ENCODE measurements at regions not wholly inside any gene's neighbourhood (a gene's known extent, or its start where the extent isn't known, plus 50 kb on each side); places are given as distances from the start of the nearest gene placed in this dataset.
"Not testable (repeated sequence)": the region's sequence is repeated elsewhere in the genome, so short reads cannot be mapped to it uniquely, and the experiment has no call there.

DNA sequence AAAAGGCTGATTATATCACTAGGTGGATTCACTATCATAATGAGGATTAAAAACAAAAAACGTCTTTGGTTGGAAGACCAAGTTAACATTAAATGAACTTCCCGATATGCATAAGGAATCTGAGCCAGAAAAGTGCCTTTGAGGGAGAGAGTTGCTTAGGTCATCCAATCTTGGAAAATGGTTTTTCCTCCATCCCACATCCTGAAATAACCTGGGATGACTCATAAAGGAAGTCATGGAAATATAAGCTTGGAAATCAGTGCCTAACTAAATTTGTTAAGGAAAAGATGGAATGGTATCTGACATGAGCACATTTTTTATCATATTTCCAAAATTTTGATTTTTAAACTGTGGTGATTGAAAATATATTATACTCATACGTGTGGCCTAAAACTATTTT, 66.0 kb downstream of the KBTBD8 start:
- DNase-seq (ENCODE audit: low read depth in 4 of 4, low spot score in 3 of 4), result no peak

DNA sequence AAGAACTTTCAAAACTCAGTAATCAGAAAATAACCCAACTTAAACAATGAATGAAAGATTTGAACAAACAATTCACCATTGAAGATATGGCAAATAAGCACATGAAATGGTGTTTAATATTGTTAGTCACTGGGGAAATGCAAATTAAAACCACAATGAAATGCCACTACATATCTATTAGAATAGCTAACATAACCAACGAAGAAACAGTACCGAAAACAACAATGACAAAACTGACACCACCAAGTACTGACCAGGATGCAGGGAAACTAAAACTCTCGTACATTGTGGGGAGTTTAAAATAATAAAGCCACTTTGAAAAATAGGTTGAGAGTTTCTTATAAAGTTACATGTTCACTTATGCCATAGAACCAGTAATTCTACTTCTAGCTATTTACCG, 69.1 kb downstream of the KBTBD8 start:
- no peak for DNase-seq (ENCODE audit: low read depth in 4 of 4, low spot score in 3 of 4)

DNA sequence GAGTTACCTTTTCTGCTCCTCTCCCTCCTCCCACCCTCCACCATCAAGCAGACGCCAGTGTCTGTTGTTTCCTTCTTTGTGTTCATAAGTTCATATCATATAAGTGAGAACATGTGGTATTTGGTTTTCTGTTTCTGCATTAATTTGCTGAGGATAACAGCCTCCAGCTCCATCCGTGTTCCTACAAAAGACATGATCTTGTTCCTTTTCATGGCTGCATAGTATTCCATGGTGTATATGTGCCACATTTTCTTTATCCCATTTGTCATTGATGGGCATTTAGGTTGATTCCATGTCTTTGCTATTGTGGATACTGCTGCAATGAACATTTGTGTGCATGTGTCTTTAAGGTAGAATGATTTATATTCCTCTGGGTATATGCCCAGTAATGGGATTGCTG, 74.5 kb downstream of the KBTBD8 start:
- not testable (repeated sequence) for DNase-seq (ENCODE audit: low read depth in 4 of 4, low spot score in 3 of 4)

DNA sequence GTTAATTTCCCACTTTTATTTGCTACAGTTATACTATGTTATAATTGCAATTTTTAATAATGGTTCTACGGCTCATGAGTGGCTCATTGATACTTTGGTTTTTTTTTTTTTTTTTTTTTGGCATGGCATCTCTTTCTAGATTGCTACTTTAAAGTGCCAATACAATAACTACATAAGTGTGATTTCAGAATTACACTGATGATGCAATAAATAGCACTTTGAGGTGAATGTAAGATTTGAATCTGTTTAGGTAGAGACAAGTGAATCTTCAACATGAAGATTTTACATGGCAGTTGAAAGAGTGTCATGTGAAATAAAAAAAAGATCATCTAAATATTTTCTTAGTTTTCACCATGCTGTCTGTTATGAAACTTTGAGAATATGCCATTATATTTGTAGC, 75.7 kb downstream of the KBTBD8 start:
- no peak for DNase-seq (ENCODE audit: low read depth in 4 of 4, low spot score in 3 of 4)

DNA sequence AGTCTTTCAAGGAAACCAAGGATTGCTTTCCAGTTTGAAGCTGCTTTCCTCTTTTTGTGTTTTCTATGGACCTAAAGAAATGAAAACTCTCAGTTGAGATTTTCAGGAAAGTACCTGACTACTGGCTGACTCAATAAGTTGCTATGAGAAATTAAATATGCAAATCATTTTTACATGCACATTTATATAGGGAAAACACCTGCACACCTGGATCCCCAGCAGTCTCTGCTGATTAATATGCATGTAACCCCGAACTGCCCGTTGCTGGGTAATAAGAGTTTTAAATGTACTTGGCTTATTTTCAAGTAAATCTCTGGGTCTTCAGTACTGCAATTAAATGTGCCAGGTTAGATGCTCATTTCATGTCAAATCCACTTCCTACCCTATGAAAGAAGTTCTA, 77.2 kb downstream of the KBTBD8 start:
- no peak for DNase-seq (ENCODE audit: low read depth in 4 of 4, low spot score in 3 of 4)

DNA sequence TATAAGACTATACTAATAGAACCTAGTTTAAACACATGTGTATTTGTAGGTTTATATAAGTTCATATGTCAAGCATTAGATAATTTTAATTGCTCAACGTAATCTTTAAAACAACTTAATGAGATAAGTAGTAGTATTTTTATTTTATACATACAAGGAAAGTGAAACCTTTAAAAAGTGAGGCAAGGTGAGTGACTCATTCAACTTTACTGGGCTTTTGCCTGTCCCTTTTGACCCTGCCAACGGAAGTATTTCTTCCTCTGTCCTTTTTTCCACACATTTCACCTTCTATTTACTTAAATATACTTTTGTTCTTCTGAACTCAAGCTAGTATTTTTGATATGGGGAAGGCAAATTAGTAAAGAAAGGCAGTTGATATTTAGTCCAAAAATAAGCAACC, 78.5 kb downstream of the KBTBD8 start:
- DNase-seq (ENCODE audit: low read depth in 4 of 4, low spot score in 3 of 4), result no peak

DNA sequence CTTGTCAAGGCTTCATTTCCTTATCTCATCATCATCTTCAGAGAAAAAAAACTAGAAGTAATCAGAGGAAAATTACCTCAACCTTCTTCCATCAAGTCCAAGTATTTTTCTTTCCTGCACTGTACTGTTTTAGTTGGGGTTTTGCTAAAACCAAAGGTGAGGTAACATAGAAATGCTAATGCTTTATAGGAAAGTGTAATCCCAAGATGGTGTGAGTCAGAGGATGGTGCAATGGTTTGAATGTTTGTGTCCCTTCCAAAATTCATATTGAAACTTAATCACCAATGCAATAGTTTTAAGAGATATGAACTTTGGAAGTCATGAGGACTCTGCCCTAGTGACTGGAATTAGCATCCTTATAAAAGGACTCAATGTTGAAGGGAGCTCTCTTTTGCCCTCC, 79.5 kb downstream of the KBTBD8 start:
- DNase-seq (ENCODE audit: low read depth in 4 of 4, low spot score in 3 of 4), result no peak

DNA sequence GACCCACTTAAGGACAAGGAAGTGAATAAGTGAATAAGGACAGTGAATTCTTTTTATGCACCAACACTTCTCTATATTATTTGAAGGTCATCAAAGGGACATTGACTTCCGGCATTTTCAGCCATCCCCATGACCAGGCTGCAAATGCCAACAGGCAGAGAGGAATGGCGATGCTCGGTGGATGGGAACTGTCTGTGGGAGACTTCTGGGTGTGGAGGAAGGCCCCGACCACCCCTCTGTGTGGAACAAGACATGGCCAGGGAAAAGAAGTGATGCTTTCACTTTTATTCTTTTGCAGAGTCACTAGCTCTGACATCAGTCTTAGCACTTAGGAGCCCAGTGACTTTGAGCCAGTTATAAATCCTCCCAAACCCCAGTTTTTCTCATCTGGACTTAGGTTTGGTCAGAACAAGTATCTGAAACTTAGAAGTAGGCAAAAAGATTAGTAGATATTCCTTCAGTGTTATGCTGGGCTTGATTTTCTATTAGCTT, 84.5 kb downstream of the KBTBD8 start:
- no peak for DNase-seq (ENCODE audit: low read depth in 4 of 4, low spot score in 3 of 4)

- DNase-seq (ENCODE audit: low read depth in 4 of 4, low spot score in 3 of 4), result no peak
Measured at GRCh38 chr3:67083277-67083676, 85.2 kb downstream of the KBTBD8 start.

DNA sequence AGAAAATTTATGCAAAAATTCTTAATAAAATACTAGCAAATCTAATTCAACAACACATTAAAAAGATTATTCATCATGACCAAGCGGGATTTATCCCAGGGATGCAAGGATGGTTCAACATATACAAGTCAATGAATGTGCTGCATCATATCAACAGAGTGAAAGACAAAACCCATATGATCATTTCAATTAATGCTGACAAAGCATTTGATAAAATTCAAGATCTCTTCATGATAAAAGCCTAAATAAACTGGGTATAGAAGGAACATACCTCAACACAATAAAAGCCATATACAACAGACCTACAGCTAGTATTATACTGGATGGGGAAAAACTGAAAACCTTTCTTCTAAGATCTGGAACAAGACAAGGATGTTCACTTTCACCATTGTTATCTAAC, 89.7 kb downstream of the KBTBD8 start:
- no peak for DNase-seq (ENCODE audit: low read depth in 4 of 4, low spot score in 3 of 4)

- DNase-seq (ENCODE audit: low read depth in 4 of 4, low spot score in 3 of 4), result no peak
Measured at GRCh38 chr3:67090474-67090873, 92.4 kb downstream of the KBTBD8 start.

- DNase-seq (ENCODE audit: low read depth in 4 of 4, low spot score in 3 of 4), result no peak
Measured at GRCh38 chr3:67093305-67093704, 95.2 kb downstream of the KBTBD8 start.

DNA sequence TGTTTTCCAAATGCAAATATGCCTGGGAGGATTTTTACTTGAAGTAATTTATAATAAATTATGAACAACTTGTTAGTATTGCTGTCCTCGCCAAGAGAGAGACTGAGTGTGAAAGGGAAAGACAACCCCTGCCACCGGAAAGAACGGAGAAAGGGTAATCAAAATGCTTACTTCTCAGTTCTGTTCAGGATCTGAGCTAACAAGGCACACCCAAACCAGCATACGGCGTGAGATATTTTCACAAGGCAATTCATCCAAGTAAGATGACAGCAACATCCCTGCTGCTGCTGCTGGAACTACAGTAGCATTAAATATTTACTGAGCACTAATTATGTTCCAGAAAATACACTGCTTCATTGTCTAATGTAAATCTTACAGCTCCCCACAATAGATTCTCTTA, 96.1 kb downstream of the KBTBD8 start:
- no peak for DNase-seq (ENCODE audit: low read depth in 4 of 4, low spot score in 3 of 4)

DNA sequence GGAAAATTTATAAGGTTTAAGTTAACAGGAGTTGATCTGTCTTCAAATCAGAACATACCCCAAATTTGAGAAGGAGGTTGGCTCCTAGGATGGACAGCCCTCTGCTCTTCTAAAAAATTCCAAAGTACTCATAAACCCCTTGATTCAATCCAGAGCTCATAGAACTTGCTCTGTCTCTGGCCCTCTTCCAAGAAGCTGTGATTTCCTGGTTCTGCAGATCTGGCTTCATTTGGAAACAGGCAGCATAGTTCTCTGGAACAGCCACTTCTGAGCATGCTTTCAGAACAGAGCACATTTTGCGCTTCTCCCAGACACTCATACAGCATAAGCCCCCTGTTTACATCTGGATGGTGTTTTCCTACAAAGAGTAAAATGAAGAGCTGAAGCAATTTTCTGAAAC, 96.7 kb downstream of the KBTBD8 start:
- DNase-seq (ENCODE audit: low read depth in 4 of 4, low spot score in 3 of 4), result peak in 1 of 4 donors; percentile 2

- no peak for DNase-seq (ENCODE audit: low read depth in 4 of 4, low spot score in 3 of 4)
Measured at GRCh38 chr3:67104388-67104787, 106.3 kb downstream of the KBTBD8 start.

DNA sequence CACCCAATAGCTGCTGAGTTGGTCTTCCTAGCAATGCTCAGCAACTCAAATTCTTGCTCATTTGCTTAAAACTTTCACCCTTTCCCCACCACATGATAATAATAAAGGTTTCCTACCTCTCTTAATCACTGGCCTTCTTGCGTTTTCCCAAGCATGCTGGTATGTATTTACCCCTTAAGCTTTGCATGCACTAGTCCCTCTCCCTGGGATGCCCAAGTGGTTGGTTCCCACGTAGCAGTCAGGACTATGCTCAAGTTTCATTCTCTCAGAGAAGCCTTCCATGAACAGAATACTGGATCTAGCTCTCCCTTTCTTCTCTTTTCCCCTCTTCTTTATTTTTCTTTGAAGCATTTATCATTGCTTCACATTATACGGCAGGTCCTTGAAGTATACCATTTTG, 108.8 kb downstream of the KBTBD8 start:
- no peak for DNase-seq (ENCODE audit: low read depth in 4 of 4, low spot score in 3 of 4)

GRCh38 chr3:67109651-67110204, 111.6 kb downstream of the KBTBD8 start:
- DNase-seq (ENCODE audit: low read depth in 4 of 4, low spot score in 3 of 4), result peak; percentile 17 to 24 (median 20)

DNA sequence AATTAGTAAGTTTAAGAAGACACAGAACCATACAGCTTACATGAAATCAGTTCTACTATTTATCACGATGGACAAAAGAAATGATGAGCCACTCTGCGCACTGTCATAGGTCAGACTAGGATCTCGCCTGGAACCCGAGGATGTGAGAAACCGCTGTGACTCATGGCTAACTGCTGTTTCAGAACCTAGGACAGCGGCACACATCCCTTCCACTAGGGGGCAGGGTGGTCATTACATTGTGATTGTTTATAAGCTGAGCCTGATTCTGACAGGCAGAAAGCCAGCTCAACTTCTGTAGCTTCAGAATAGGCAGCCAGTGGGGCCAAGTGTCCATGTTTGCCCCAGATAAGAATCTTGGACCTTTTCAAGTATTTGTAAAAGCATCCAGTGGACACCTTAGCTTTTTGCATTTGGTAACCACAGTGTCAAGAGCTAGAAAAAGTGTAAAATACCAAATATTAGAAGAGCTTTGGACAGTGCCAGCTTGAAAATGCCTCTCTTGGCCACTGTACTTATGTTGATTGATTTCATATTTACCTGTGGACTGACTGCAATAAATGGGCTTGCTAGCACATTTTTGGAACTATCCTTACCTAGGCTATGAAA, 115.8 kb downstream of the KBTBD8 start:
- DNase-seq (ENCODE audit: low read depth in 4 of 4, low spot score in 3 of 4), result peak; percentile 68 to 77 (median 74)

DNA sequence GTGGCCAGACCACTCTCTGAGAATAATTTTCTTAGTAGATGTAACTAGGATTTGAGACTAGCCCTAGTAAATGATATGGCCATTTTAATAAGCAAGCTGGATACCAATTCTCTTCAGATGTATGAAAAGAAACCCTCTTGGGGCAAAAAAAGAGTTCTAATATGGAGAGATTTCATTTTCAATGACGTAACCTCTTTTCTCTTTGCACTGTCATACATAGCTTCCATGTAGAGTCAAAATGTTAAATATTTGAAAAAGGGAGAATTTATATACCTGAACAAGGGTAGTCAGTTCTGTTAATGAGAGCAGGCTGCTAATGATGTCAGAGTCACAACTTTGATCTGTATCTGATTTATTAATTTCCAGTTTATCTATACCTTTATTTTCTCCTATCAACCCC, 120.0 kb downstream of the KBTBD8 start:
- DNase-seq (ENCODE audit: low read depth in 4 of 4, low spot score in 3 of 4), result no peak

GRCh38 chr3:67118635-67119034, 120.5 kb downstream of the KBTBD8 start:
- no peak for DNase-seq (ENCODE audit: low read depth in 4 of 4, low spot score in 3 of 4)

DNA sequence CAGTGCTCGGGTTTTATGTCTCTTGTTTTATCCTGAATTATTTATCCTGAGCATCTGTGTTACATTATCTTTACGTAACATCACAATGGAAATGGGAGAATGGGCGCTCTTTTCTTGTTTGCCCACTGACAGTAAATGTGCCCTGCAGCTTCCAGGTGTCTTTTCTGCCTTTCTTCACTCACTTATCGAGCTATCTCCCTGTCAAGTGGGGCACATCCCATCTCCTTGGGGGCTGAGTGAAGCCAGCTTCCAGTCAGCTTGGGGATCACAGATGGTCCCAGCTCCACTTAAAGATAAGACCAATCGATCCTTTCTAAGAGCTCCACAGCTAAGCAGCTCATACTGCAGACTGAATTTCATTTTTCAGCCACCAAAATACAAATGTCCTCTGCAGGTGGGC, 125.8 kb downstream of the KBTBD8 start:
- no peak for DNase-seq (ENCODE audit: low read depth in 4 of 4, low spot score in 3 of 4)

GRCh38 chr3:67127254-67127653, 129.1 kb downstream of the KBTBD8 start:
- DNase-seq (ENCODE audit: low read depth in 4 of 4, low spot score in 3 of 4), result no peak

- no peak for DNase-seq (ENCODE audit: low read depth in 4 of 4, low spot score in 3 of 4)
Measured at GRCh38 chr3:67142432-67142831, 144.3 kb downstream of the KBTBD8 start.

Data from right renal pelvis (tissue), 4 donors.